H1 (cell line): ENCODE measurements at regions not wholly inside any gene's neighbourhood (a gene's known extent, or its start where the extent isn't known, plus 50 kb on each side); places are given as distances from the start of the nearest gene placed in this dataset.
A peak's percentile ranks its signal among the peaks of the same experiment; 100 is the strongest.

Experiments used
- CTCF ChIP-seq, 3 experiments: IDR thresholded peaks; 1 replicate in 2 of 3; 2 replicates in 1 of 3; pipeline versions ENCODE4 v1.5.1 to v1.6.1; 2011; ENCODE audit warnings: low read length in 3 of 3, mild to moderate bottlenecking in 3 of 3, inconsistent platforms in 2 of 3, low read depth in 1 of 3, moderate library complexity in 1 of 3; ENCODE audit not compliant: insufficient read depth in 1 of 3; ENCODE audit errors: control extremely low read depth in 1 of 3
- NRF1 ChIP-seq: IDR thresholded peaks from 2 replicates; pipeline ENCODE4 v1.6.1; 2011; ENCODE audit warnings: mild to moderate bottlenecking, low read depth, low read length, improper control_type of control experiment
- RAD21 ChIP-seq, 2 experiments: IDR thresholded peaks in 1 of 2; conservative IDR thresholded peaks in 1 of 2; 2 replicates each; pipeline ENCODE4 v1.6.1; 2011; ENCODE audit warnings: low read depth in 2 of 2, low read length in 2 of 2, improper control_type of control experiment in 1 of 2, inconsistent platforms in 1 of 2, mild to moderate bottlenecking in 1 of 2, moderate library complexity in 1 of 2
- RFX5 ChIP-seq: IDR thresholded peaks from 2 replicates; pipeline ENCODE4 v1.6.1; 2011; ENCODE audit warnings: low read depth, low read length, improper control_type of control experiment, borderline replicate concordance
- YY1 ChIP-seq: IDR thresholded peaks from 2 replicates; pipeline ENCODE4 v1.6.1; 2011; ENCODE audit warnings: low read depth, mild to moderate bottlenecking, low read length

- TF ChIP-seq NRF1 (no peak), CTCF (IDR thresholded peaks at IDR 0.05; ENCODE audit: control extremely low read depth in 1 of 3, insufficient read depth in 1 of 3, low read depth in 1 of 3, low read length in 3 of 3) (no peak), RAD21 (IDR thresholded peaks at IDR 0.05 in 1 of 2, conservative IDR thresholded peaks at IDR 0.05 in 1 of 2; ENCODE audit: low read depth in 2 of 2, low read length in 2 of 2) (no peak), RFX5 (no peak), YY1 (peak; percentile 57; the same call in 1 of the 2 replicates)
Measured at GRCh38 chr6:151178373-151178772, 61.4 kb upstream of the AKAP12 start.
